Ishikawa (cell line): ENCODE measurements at regions not wholly inside any gene's neighbourhood (a gene's known extent, or its start where the extent isn't known, plus 50 kb on each side); places are given as distances from the start of the nearest gene placed in this dataset.

Experiments used
- CEBPB ChIP-seq: IDR thresholded peaks from 2 replicates; pipeline ENCODE4 v1.6.1; 2012
- CREB1 ChIP-seq: IDR thresholded peaks from 2 replicates; pipeline ENCODE4 v1.6.1; 2012; ENCODE audit warnings: low read depth
- EGR1 ChIP-seq: IDR thresholded peaks from 2 replicates; pipeline ENCODE4 v1.6.1; 2012
- EP300 ChIP-seq: IDR thresholded peaks from 2 replicates; pipeline ENCODE4 v1.6.1; 2012; ENCODE audit warnings: borderline replicate concordance
- FOXM1 ChIP-seq: IDR thresholded peaks from 2 replicates; pipeline ENCODE4 v1.6.1; 2012; ENCODE audit warnings: low read depth, borderline replicate concordance
- NFIC ChIP-seq: IDR thresholded peaks from 2 replicates; pipeline ENCODE4 v1.6.1; 2012
- RAD21 ChIP-seq: IDR thresholded peaks from 2 replicates; pipeline ENCODE4 v1.6.1; 2012; ENCODE audit warnings: low read depth
- TAF1 ChIP-seq: IDR thresholded peaks from 2 replicates; pipeline ENCODE4 v1.6.1; 2012; ENCODE audit warnings: low read depth, mild to moderate bottlenecking
- TCF12 ChIP-seq: IDR thresholded peaks from 2 replicates; pipeline ENCODE4 v1.6.1; 2012; ENCODE audit warnings: low read depth
- TEAD4 ChIP-seq: IDR thresholded peaks from 2 replicates; pipeline ENCODE4 v1.6.1; 2012
- YY1 ChIP-seq: IDR thresholded peaks from 2 replicates; pipeline ENCODE4 v1.6.1; 2012; ENCODE audit warnings: low read depth
- ZBTB7A ChIP-seq: IDR thresholded peaks from 2 replicates; pipeline ENCODE4 v1.6.1; 2012; ENCODE audit warnings: low read depth
- TF ChIP-seq, protein P1 (sequence below): IDR thresholded peaks from 2 replicates; pipeline ENCODE4 v1.6.1; 2012
- TF ChIP-seq, protein P2 (sequence below): IDR thresholded peaks from 2 replicates; pipeline ENCODE4 v1.6.1; 2012; ENCODE audit warnings: low read depth, mild to moderate bottlenecking
- TF ChIP-seq, protein P3 (sequence below): IDR thresholded peaks from 2 replicates; pipeline ENCODE4 v1.6.1; 2012

DNA sequence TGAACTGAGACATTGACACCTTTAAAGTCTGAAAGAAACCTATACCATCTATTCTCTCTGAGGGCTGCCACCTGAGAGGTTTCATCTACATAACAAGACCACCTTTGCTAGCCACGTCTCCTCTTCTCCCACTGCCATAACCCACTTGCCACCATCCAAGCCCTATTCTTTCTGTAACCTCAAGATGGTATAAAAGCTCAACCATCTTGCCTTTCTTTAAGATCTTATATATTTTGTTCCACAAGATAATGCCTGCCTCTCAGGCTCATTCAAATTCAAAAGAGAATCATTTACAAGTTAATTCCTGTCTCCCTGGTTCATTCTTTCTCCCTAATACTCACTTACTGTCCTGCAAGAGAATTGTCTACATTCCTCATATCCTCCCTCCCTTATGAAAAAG lies 192.5 kb downstream of the OTOR start:
- no peak for TF ChIP-seq EP300
- TF ChIP-seq TCF12 = no peak
- TF ChIP-seq NFIC = no peak

DNA sequence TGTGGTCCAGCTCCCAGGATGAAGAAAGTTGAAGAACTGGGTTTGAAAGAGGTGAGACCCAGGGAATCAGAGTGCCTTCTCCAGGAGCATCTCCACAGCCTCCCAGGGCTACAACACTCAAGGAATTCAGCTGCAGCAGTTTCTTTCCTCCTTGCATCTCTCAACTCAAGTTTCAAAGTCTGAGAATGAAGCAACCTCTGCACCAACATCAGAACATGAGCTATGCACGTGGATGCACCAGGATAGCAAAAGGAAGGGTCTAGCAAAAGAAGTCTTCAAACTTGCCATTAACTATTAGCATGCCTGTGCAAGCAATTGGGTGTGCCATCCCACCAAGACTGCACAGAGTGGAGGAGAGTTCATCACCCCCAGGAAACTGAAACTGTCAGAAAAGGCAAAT lies 193.9 kb downstream of the OTOR start:
- no peak for TF ChIP-seq RAD21
- TF ChIP-seq ZBTB7A = no peak
- TF ChIP-seq, protein P1, sequence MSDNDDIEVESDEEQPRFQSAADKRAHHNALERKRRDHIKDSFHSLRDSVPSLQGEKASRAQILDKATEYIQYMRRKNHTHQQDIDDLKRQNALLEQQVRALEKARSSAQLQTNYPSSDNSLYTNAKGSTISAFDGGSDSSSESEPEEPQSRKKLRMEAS = no peak
- no peak for TF ChIP-seq NFIC
- TF ChIP-seq, protein P2, sequence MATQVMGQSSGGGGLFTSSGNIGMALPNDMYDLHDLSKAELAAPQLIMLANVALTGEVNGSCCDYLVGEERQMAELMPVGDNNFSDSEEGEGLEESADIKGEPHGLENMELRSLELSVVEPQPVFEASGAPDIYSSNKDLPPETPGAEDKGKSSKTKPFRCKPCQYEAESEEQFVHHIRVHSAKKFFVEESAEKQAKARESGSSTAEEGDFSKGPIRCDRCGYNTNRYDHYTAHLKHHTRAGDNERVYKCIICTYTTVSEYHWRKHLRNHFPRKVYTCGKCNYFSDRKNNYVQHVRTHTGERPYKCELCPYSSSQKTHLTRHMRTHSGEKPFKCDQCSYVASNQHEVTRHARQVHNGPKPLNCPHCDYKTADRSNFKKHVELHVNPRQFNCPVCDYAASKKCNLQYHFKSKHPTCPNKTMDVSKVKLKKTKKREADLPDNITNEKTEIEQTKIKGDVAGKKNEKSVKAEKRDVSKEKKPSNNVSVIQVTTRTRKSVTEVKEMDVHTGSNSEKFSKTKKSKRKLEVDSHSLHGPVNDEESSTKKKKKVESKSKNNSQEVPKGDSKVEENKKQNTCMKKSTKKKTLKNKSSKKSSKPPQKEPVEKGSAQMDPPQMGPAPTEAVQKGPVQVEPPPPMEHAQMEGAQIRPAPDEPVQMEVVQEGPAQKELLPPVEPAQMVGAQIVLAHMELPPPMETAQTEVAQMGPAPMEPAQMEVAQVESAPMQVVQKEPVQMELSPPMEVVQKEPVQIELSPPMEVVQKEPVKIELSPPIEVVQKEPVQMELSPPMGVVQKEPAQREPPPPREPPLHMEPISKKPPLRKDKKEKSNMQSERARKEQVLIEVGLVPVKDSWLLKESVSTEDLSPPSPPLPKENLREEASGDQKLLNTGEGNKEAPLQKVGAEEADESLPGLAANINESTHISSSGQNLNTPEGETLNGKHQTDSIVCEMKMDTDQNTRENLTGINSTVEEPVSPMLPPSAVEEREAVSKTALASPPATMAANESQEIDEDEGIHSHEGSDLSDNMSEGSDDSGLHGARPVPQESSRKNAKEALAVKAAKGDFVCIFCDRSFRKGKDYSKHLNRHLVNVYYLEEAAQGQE = no peak
- TF ChIP-seq, protein P3, sequence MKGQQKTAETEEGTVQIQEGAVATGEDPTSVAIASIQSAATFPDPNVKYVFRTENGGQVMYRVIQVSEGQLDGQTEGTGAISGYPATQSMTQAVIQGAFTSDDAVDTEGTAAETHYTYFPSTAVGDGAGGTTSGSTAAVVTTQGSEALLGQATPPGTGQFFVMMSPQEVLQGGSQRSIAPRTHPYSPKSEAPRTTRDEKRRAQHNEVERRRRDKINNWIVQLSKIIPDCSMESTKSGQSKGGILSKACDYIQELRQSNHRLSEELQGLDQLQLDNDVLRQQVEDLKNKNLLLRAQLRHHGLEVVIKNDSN = no peak
- TF ChIP-seq TAF1 = no peak
- no peak for TF ChIP-seq TCF12
- TF ChIP-seq TEAD4 = no peak
- no peak for TF ChIP-seq YY1

DNA sequence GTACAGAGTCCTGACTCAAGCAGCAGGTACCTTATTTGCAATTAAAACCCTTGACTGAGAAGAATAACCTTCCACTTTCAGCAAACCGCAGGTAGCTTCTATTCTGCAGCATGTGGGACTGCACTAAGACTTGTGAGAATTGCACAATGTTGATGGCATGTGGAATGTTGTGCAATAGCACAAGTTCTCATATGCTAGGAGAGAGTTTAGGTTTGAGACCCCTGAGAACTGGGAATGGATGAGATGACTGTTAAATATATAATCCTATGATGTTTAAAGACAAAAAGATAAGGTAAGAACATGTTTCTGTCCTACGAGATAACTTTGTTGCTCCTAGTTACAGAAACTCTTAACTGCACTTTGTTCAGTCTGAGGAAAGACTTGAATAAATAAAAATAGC lies 194.6 kb downstream of the OTOR start:
- peak; percentile 48; the same call in 1 of the 2 replicates for TF ChIP-seq CEBPB
- TF ChIP-seq TCF12 = no peak
- TF ChIP-seq EGR1 = no peak

DNA sequence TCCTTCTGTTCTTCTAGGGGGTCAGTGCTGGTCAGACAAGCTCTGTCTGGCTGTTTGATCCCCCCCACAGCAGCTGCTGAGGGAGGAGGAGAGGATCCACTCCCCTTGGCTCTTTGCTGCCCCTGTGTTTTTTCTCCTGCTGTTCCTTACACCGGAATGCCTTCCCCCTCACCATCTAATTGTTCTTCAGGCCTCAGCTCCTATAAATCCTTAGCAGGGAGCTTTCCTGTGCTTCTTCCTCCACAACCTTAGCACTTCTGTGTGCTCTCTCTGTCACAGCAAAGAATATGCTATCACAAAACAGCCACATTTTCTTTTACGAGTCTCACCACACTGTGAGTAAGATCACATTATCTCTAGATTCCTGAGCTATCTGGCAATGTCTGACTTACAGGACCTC lies 196.6 kb downstream of the OTOR start:
- TF ChIP-seq CEBPB = no peak
- TF ChIP-seq, protein P1 = no peak
- no peak for TF ChIP-seq EGR1
- TF ChIP-seq, protein P3 = no peak
- TF ChIP-seq TCF12 = no peak
- TF ChIP-seq RAD21 = no peak
- TF ChIP-seq TEAD4 = no peak
- no peak for TF ChIP-seq ZBTB7A
- no peak for TF ChIP-seq CREB1
- TF ChIP-seq, protein P2 = no peak
- no peak for TF ChIP-seq YY1
- no peak for TF ChIP-seq NFIC
- TF ChIP-seq FOXM1 = no peak
- TF ChIP-seq EP300 = no peak
- TF ChIP-seq TAF1 = no peak

DNA sequence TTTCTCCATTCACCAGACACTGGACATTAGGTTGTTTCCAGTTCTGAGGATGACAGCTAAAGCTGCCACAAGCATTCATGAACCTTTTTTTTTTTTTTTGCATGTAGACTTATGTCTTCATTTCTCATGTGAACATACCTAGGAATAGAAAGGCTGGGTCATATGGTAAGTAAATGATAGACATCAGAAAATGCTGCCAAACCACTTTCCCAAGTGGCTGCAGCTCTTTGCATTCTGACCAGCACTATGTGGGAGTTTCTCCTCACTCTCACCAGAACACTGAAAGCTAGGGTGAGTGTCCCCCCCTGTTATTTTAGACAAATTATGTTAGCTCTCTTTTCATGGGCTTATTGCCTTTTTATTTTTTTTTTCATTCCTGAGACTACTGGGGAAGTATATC lies 197.5 kb downstream of the OTOR start:
- TF ChIP-seq RAD21 (no peak), TAF1 (no peak), EP300 (no peak)

DNA sequence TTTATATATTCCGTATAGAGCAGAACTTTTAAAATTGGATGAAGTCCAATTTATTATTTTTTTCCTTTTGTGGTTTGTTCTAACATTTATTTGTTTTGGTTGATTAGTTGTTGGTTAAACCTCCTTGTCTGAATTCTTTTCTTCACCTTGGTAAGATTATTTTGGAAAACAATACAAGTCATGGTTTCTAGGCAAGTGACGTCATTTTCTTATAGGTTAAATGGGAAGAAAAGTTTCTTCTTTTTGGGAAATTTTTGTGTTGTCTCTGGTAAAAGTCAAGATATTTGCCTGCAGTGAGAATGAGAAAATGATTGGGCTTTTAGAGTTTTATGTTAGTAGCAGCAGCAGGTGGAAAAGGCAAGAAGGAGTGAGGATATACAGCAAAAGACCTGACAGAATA lies 197.9 kb downstream of the OTOR start:
- TF ChIP-seq FOXM1 (no peak), CREB1 (no peak), ZBTB7A (no peak), YY1 (no peak), CEBPB (no peak), TEAD4 (no peak), RAD21 (no peak), EP300 (no peak), TAF1 (no peak), TCF12 (no peak), NFIC (no peak), EGR1 (no peak)
- TF ChIP-seq, protein P1 = no peak
- TF ChIP-seq, protein P3 = no peak
- TF ChIP-seq, protein P2 = no peak
